ENCODE measurements at regions not wholly inside any gene's neighbourhood (a gene's known extent, or its start where the extent isn't known, plus 50 kb on each side); places are given as distances from the start of the nearest gene placed in this dataset.

- no peak for DNase-seq (ENCODE audit: low read depth)
Measured at GRCh38 chr3:72459588-72459987, 388.7 kb downstream of the SHQ1 start.

GRCh38 chr3:72458375-72458774 lies 389.9 kb downstream of the SHQ1 start:
- DNase-seq (ENCODE audit: low read depth): no peak

GRCh38 chr3:72454441-72454840 lies 393.8 kb downstream of the SHQ1 start:
- DNase-seq (ENCODE audit: low read depth): no peak

- DNase-seq (ENCODE audit: low read depth): no peak
Measured at GRCh38 chr3:72453706-72454105, 394.5 kb downstream of the SHQ1 start.

GRCh38 chr3:72452745-72453144 lies 395.5 kb downstream of the SHQ1 start:
- DNase-seq (ENCODE audit: low read depth): no peak

GRCh38 chr3:72451841-72452240 lies 396.4 kb downstream of the SHQ1 start:
- no peak for DNase-seq (ENCODE audit: low read depth)

- no peak for DNase-seq (ENCODE audit: low read depth)
Measured at GRCh38 chr3:72449551-72449950, 398.7 kb downstream of the SHQ1 start.

- no peak for DNase-seq (ENCODE audit: low read depth)
Measured at GRCh38 chr3:72448858-72449257, 399.4 kb downstream of the SHQ1 start.

- DNase-seq (ENCODE audit: low read depth): no peak
Measured at GRCh38 chr3:72448375-72448823, 399.8 kb downstream of the SHQ1 start.

- peak; percentile 80 for DNase-seq (ENCODE audit: low read depth)
Measured at GRCh38 chr3:72447059-72447946, 400.9 kb downstream of the SHQ1 start.

GRCh38 chr3:72446218-72447058 lies 401.8 kb downstream of the SHQ1 start, which contains the start of gene RYBP:
Gene RYBP, minus strand, starts transcription at chr3:72446621.
- DNase-seq (ENCODE audit: low read depth): no peak

- DNase-seq (ENCODE audit: low read depth): no peak
Measured at GRCh38 chr3:72445827-72446217, 402.4 kb downstream of the SHQ1 start.

GRCh38 chr3:72444656-72445223 lies 403.5 kb downstream of the SHQ1 start:
- no peak for DNase-seq (ENCODE audit: low read depth)

- DNase-seq (ENCODE audit: low read depth): no peak
Measured at GRCh38 chr3:72442759-72443158, 405.5 kb downstream of the SHQ1 start.

- DNase-seq (ENCODE audit: low read depth): no peak
Measured at GRCh38 chr3:72441284-72441994, 406.8 kb downstream of the SHQ1 start.

- no peak for DNase-seq (ENCODE audit: low read depth)
Measured at GRCh38 chr3:72440491-72440890, 407.8 kb downstream of the SHQ1 start.

GRCh38 chr3:72439321-72440183 lies 408.7 kb downstream of the SHQ1 start:
- DNase-seq (ENCODE audit: low read depth): no peak

- DNase-seq (ENCODE audit: low read depth): no peak
Measured at GRCh38 chr3:72437661-72438406, 410.4 kb downstream of the SHQ1 start.

- no peak for DNase-seq (ENCODE audit: low read depth)
Measured at GRCh38 chr3:72436863-72437592, 411.2 kb downstream of the SHQ1 start.

Measured in forelimb muscle (tissue), 1 donor.